ENCODE measurements at regions not wholly inside any gene's neighbourhood (a gene's known extent, or its start where the extent isn't known, plus 50 kb on each side); places are given as distances from the start of the nearest gene placed in this dataset.
"Not testable (repeated sequence)": the region's sequence is repeated elsewhere in the genome, so short reads cannot be mapped to it uniquely, and the experiment has no call there.

DNA sequence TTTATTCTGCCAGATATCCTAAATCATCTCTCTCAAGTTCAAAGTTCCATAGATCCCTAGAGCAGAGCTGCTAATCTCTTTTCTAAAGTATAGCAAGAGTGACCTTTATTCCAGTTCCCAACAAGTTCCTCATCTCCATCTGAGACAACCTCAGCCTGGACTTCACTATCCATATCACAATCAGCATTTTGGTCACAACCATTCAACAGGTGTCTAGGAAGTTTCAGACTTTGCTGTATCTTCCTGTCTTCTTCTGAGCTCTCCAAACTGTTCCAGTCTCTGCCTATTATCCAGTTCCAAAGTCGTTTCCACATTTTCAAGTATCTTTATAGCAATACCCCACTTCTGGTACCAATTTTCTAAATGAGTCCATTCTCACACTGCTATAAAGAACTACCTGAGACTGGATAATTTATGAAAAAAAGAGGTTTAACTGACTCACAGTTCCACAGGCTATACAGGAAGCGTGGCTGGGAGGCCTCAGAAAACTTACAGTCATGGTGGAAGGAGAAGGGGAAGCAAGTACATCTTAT lies 148.7 kb upstream of the FNDC3A start:
- not testable (repeated sequence) for H4K8ac ChIP-seq (ENCODE audit: low read depth, low read length); H2BK5ac ChIP-seq (ENCODE audit: low read depth, low read length, poor library complexity); H3K4ac ChIP-seq (ENCODE audit: low read depth, low read length); H3K79me1 ChIP-seq (ENCODE audit: low read length); H3K36me3 ChIP-seq (ENCODE audit: control insufficient read depth in 1 of 2, insufficient read depth in 2 of 2, low read length in 2 of 2); H4K91ac ChIP-seq (ENCODE audit: low read depth, low read length); H2BK120ac ChIP-seq (ENCODE audit: insufficient read depth, low read length, poor library complexity); H3K9ac ChIP-seq (ENCODE audit: low read length); H2AFZ ChIP-seq (ENCODE audit: insufficient read depth, low read length, poor library complexity); H3K4me1 ChIP-seq (ENCODE audit: control insufficient read depth in 1 of 2, insufficient read depth in 2 of 2, low read length in 2 of 2); H3K23ac ChIP-seq (ENCODE audit: low read length); H3K18ac ChIP-seq (ENCODE audit: low read length); H3K27ac ChIP-seq (ENCODE audit: low read depth, low read length); H4K12ac ChIP-seq (ENCODE audit: low read depth, low read length); H2AK5ac ChIP-seq (ENCODE audit: low read length); DNase-seq; H3K4me2 ChIP-seq (ENCODE audit: low read length); H2BK12ac ChIP-seq (ENCODE audit: low read length); H3K9me3 ChIP-seq (ENCODE audit: insufficient read depth, low read depth, low read length); H3K14ac ChIP-seq (ENCODE audit: low read length); H3K79me2 ChIP-seq (ENCODE audit: control insufficient read depth, insufficient read depth, low read length, poor library complexity); H3K4me3 ChIP-seq (ENCODE audit: low read depth, low read length); H3K27me3 ChIP-seq (ENCODE audit: insufficient read depth, low read length)
- WGBS (ENCODE audit: extremely low coverage, insufficient coverage, insufficient read length), result no CpG with 5 or more reads among the region's 2 CpGs

- no peak overlapping the region for H2BK5ac ChIP-seq (ENCODE audit: low read depth, low read length, poor library complexity)
- H3K79me1 ChIP-seq (ENCODE audit: low read length), result no peaks in the 10 kb centered on the region
- H3K9me3 ChIP-seq (ENCODE audit: insufficient read depth, low read depth, low read length), result peaks cover 4% of the 10 kb centered on the region
- H3K18ac ChIP-seq (ENCODE audit: low read length), result no peak overlapping the region
- H4K91ac ChIP-seq (ENCODE audit: low read depth, low read length), result no peak overlapping the region
- peaks cover 0 to 2% of the 10 kb centered on the region in 2 experiments for H3K4me1 ChIP-seq (ENCODE audit: control insufficient read depth in 1 of 2, insufficient read depth in 2 of 2, low read length in 2 of 2)
- no CpG with 5 or more reads among the region's 2 CpGs for WGBS (ENCODE audit: extremely low coverage, insufficient coverage, insufficient read length)
- H3K14ac ChIP-seq (ENCODE audit: low read length), result no peak overlapping the region
- H3K27ac ChIP-seq (ENCODE audit: low read depth, low read length), result no peak overlapping the region
- no peak overlapping the region for H2AFZ ChIP-seq (ENCODE audit: insufficient read depth, low read length, poor library complexity)
- H2BK12ac ChIP-seq (ENCODE audit: low read length), result no peak overlapping the region
- no peak overlapping the region for H3K4me3 ChIP-seq (ENCODE audit: low read depth, low read length)
- no peak for DNase-seq
- no peak overlapping the region for H3K4me2 ChIP-seq (ENCODE audit: low read length)
- no peak overlapping the region for H4K12ac ChIP-seq (ENCODE audit: low read depth, low read length)
- H4K8ac ChIP-seq (ENCODE audit: low read depth, low read length), result no peak overlapping the region
- H3K27me3 ChIP-seq (ENCODE audit: insufficient read depth, low read length), result no peaks in the 10 kb centered on the region
- no peaks in the 10 kb centered on the region for H3K36me3 ChIP-seq (ENCODE audit: control insufficient read depth in 1 of 2, insufficient read depth in 2 of 2, low read length in 2 of 2)
- H2BK120ac ChIP-seq (ENCODE audit: insufficient read depth, low read length, poor library complexity), result no peak overlapping the region
- H3K23ac ChIP-seq (ENCODE audit: low read length), result no peak overlapping the region
- no peak overlapping the region for H2AK5ac ChIP-seq (ENCODE audit: low read length)
- H3K9ac ChIP-seq (ENCODE audit: low read length), result no peak overlapping the region
- H3K4ac ChIP-seq (ENCODE audit: low read depth, low read length), result no peak overlapping the region
- H3K79me2 ChIP-seq (ENCODE audit: control insufficient read depth, insufficient read depth, low read length, poor library complexity), result no peaks in the 10 kb centered on the region
Measured at GRCh38 chr13:48827709-48828108, 148.0 kb upstream of the FNDC3A start.

- no peak overlapping the region for H4K12ac ChIP-seq (ENCODE audit: low read depth, low read length)
- no peak overlapping the region for H3K4me2 ChIP-seq (ENCODE audit: low read length)
- H3K9ac ChIP-seq (ENCODE audit: low read length), result no peak overlapping the region
- no peak overlapping the region for H3K23ac ChIP-seq (ENCODE audit: low read length)
- no CpG with 5 or more reads among the region's 2 CpGs for WGBS (ENCODE audit: extremely low coverage, insufficient coverage, insufficient read length)
- no peak overlapping the region for H4K8ac ChIP-seq (ENCODE audit: low read depth, low read length)
- peaks cover 4% of the 10 kb centered on the region for H3K9me3 ChIP-seq (ENCODE audit: insufficient read depth, low read depth, low read length)
- H3K36me3 ChIP-seq (ENCODE audit: control insufficient read depth in 1 of 2, insufficient read depth in 2 of 2, low read length in 2 of 2), result no peaks in the 10 kb centered on the region
- H4K91ac ChIP-seq (ENCODE audit: low read depth, low read length), result no peak overlapping the region
- H3K27ac ChIP-seq (ENCODE audit: low read depth, low read length), result no peak overlapping the region
- H3K4ac ChIP-seq (ENCODE audit: low read depth, low read length), result no peak overlapping the region
- DNase-seq, result peak; percentile 2 to 63
- no peak overlapping the region for H2AFZ ChIP-seq (ENCODE audit: insufficient read depth, low read length, poor library complexity)
- no peaks in the 10 kb centered on the region for H3K79me1 ChIP-seq (ENCODE audit: low read length)
- no peak overlapping the region for H2BK12ac ChIP-seq (ENCODE audit: low read length)
- no peaks in the 10 kb centered on the region for H3K27me3 ChIP-seq (ENCODE audit: insufficient read depth, low read length)
- no peaks in the 10 kb centered on the region for H3K79me2 ChIP-seq (ENCODE audit: control insufficient read depth, insufficient read depth, low read length, poor library complexity)
- H2BK120ac ChIP-seq (ENCODE audit: insufficient read depth, low read length, poor library complexity), result no peak overlapping the region
- H2AK5ac ChIP-seq (ENCODE audit: low read length), result no peak overlapping the region
- H3K18ac ChIP-seq (ENCODE audit: low read length), result no peak overlapping the region
- no peak overlapping the region for H3K4me3 ChIP-seq (ENCODE audit: low read depth, low read length)
- no peak overlapping the region for H3K14ac ChIP-seq (ENCODE audit: low read length)
- no peak overlapping the region for H2BK5ac ChIP-seq (ENCODE audit: low read depth, low read length, poor library complexity)
- H3K4me1 ChIP-seq (ENCODE audit: control insufficient read depth in 1 of 2, insufficient read depth in 2 of 2, low read length in 2 of 2), result peaks cover 0 to 2% of the 10 kb centered on the region in 2 experiments
Measured at GRCh38 chr13:48828962-48829411, 146.7 kb upstream of the FNDC3A start.

GRCh38 chr13:48829536-48829935 lies 146.2 kb upstream of the FNDC3A start:
- no peak overlapping the region for H3K4me2 ChIP-seq (ENCODE audit: low read length)
- no peak overlapping the region for H2AFZ ChIP-seq (ENCODE audit: insufficient read depth, low read length, poor library complexity)
- no peak overlapping the region for H4K91ac ChIP-seq (ENCODE audit: low read depth, low read length)
- no peak overlapping the region for H4K12ac ChIP-seq (ENCODE audit: low read depth, low read length)
- H3K4me3 ChIP-seq (ENCODE audit: low read depth, low read length), result no peak overlapping the region
- no peak overlapping the region for H3K9ac ChIP-seq (ENCODE audit: low read length)
- WGBS (ENCODE audit: extremely low coverage, insufficient coverage, insufficient read length), result no CpG with 5 or more reads among the region's 1 CpG
- H3K9me3 ChIP-seq (ENCODE audit: insufficient read depth, low read depth, low read length), result peaks cover 4% of the 10 kb centered on the region
- no peak for DNase-seq
- H3K4ac ChIP-seq (ENCODE audit: low read depth, low read length), result no peak overlapping the region
- H3K4me1 ChIP-seq (ENCODE audit: control insufficient read depth in 1 of 2, insufficient read depth in 2 of 2, low read length in 2 of 2), result peaks cover 0 to 2% of the 10 kb centered on the region in 2 experiments
- no peak overlapping the region for H3K18ac ChIP-seq (ENCODE audit: low read length)
- H3K79me2 ChIP-seq (ENCODE audit: control insufficient read depth, insufficient read depth, low read length, poor library complexity), result no peaks in the 10 kb centered on the region
- no peaks in the 10 kb centered on the region for H3K79me1 ChIP-seq (ENCODE audit: low read length)
- H3K36me3 ChIP-seq (ENCODE audit: control insufficient read depth in 1 of 2, insufficient read depth in 2 of 2, low read length in 2 of 2), result no peaks in the 10 kb centered on the region
- no peaks in the 10 kb centered on the region for H3K27me3 ChIP-seq (ENCODE audit: insufficient read depth, low read length)
- no peak overlapping the region for H4K8ac ChIP-seq (ENCODE audit: low read depth, low read length)
- no peak overlapping the region for H3K23ac ChIP-seq (ENCODE audit: low read length)
- no peak overlapping the region for H3K14ac ChIP-seq (ENCODE audit: low read length)
- H2BK5ac ChIP-seq (ENCODE audit: low read depth, low read length, poor library complexity), result no peak overlapping the region
- no peak overlapping the region for H2BK120ac ChIP-seq (ENCODE audit: insufficient read depth, low read length, poor library complexity)
- no peak overlapping the region for H2AK5ac ChIP-seq (ENCODE audit: low read length)
- no peak overlapping the region for H2BK12ac ChIP-seq (ENCODE audit: low read length)
- no peak overlapping the region for H3K27ac ChIP-seq (ENCODE audit: low read depth, low read length)
